Erythroblast (primary cell): ENCODE measurements at regions not wholly inside any gene's neighbourhood (a gene's known extent, or its start where the extent isn't known, plus 50 kb on each side); places are given as distances from the start of the nearest gene placed in this dataset.

ENCODE experiments used
- GATA1 ChIP-seq: IDR thresholded peaks from 2 replicates; pipeline ENCODE4 v1.6.1; 2011; ENCODE audit warnings: low read depth, mild to moderate bottlenecking, control low read depth, low read length, moderate library complexity
- POLR2A ChIP-seq: IDR thresholded peaks from 2 replicates; pipeline ENCODE4 v1.6.1; 2011; ENCODE audit warnings: mild to moderate bottlenecking, low read length

GRCh38 chr1:108038653-108039236, 73.8 kb upstream of the VAV3 start:
- TF ChIP-seq POLR2A (no peak), GATA1 (no peak)
